NCI-H2227 (cell line): ENCODE measurements at regions not wholly inside any gene's neighbourhood (a gene's known extent, or its start where the extent isn't known, plus 50 kb on each side); places are given as distances from the start of the nearest gene placed in this dataset.

Experiments
- DNase-seq: peaks from one replicate; lab custom pipeline; 2025; ENCODE audit not compliant: unreplicated experiment; lab: John Stamatoyannopoulos, UW

GRCh38 chr1:55503663-55504305 lies 288.6 kb upstream of the USP24 start:
- no peak for DNase-seq

- no peak for DNase-seq
Observed at GRCh38 chr1:55500601-55501000, 285.4 kb upstream of the USP24 start.

- DNase-seq = no peak
Observed at GRCh38 chr1:55490547-55490946, 275.4 kb upstream of the USP24 start.

- DNase-seq = no peak
Observed at GRCh38 chr1:55484173-55484572, 269.0 kb upstream of the USP24 start.

- DNase-seq = no peak
Observed at GRCh38 chr1:55483523-55483922, 268.4 kb upstream of the USP24 start.

GRCh38 chr1:55481634-55482033 lies 266.5 kb upstream of the USP24 start:
- DNase-seq = no peak

- no peak for DNase-seq
Observed at GRCh38 chr1:55480029-55480795, 265.0 kb upstream of the USP24 start.

GRCh38 chr1:55478742-55479141 lies 263.6 kb upstream of the USP24 start:
- DNase-seq = no peak

- no peak for DNase-seq
Observed at GRCh38 chr1:55477953-55478352, 262.8 kb upstream of the USP24 start.

GRCh38 chr1:55476445-55477015 lies 261.4 kb upstream of the USP24 start:
- DNase-seq = peak; percentile 46

- DNase-seq = no peak
Observed at GRCh38 chr1:55474168-55474786, 259.1 kb upstream of the USP24 start.

GRCh38 chr1:55473661-55474060 lies 258.5 kb upstream of the USP24 start:
- no peak for DNase-seq

GRCh38 chr1:55472784-55473183 lies 257.6 kb upstream of the USP24 start:
- no peak for DNase-seq

GRCh38 chr1:55472115-55472514 lies 257.0 kb upstream of the USP24 start:
- DNase-seq = no peak

GRCh38 chr1:55468142-55468795 lies 253.1 kb upstream of the USP24 start:
- no peak for DNase-seq

GRCh38 chr1:55466921-55467320 lies 251.8 kb upstream of the USP24 start:
- DNase-seq = no peak

- no peak for DNase-seq
Observed at GRCh38 chr1:55466373-55466772, 251.2 kb upstream of the USP24 start.

- no peak for DNase-seq
Observed at GRCh38 chr1:55464550-55464949, 249.4 kb upstream of the USP24 start.

- DNase-seq = no peak
Observed at GRCh38 chr1:55463814-55464475, 248.8 kb upstream of the USP24 start.

- DNase-seq = no peak
Observed at GRCh38 chr1:55457874-55458273, 242.7 kb upstream of the USP24 start.

GRCh38 chr1:55456971-55457370 lies 241.8 kb upstream of the USP24 start:
- DNase-seq = no peak
